ENCODE measurements at regions not wholly inside any gene's neighbourhood (a gene's known extent, or its start where the extent isn't known, plus 50 kb on each side); places are given as distances from the start of the nearest gene placed in this dataset.

DNA sequence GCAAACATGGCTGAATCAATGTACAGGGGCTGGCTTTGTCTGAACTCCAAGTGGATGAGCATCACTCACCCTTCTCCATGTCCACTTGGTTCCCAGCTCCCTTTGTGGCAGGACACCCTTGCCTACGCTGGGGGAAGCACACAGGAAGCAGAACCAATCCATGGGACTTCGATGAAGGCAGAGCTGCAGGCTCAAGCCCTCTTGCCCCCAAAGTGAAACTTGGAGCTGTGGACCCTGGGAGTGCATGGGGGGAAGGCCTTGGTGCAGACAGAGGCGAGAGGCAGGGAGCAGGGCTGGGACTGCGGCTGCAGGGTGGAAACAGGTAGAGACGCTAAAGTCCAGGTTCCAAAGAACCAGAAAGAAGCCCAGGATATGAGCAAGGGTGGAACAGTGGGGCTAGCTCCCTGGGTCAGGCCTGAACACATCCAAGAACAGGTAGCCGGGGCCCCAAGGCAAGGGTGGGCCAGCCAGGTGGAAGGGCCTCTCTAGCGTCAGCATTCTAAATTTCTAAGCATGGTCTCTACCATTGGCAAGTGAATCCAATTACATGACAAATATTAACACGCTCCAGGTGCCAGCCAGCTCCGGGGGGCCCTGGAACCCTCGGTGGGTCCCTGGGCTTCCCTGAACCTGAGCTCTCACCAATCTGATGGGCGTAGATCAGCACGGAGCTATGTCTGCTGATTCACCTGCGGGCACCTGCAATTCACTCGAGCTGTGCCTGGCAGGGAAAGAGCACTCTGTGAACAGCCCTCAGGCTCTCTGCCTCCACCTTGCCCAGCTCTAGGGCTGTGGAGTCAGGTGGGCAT is 532.8 kb downstream of the BRD1 start:
- H3K27ac ChIP-seq, result no peak overlapping the region
- TF ChIP-seq, protein P1, sequence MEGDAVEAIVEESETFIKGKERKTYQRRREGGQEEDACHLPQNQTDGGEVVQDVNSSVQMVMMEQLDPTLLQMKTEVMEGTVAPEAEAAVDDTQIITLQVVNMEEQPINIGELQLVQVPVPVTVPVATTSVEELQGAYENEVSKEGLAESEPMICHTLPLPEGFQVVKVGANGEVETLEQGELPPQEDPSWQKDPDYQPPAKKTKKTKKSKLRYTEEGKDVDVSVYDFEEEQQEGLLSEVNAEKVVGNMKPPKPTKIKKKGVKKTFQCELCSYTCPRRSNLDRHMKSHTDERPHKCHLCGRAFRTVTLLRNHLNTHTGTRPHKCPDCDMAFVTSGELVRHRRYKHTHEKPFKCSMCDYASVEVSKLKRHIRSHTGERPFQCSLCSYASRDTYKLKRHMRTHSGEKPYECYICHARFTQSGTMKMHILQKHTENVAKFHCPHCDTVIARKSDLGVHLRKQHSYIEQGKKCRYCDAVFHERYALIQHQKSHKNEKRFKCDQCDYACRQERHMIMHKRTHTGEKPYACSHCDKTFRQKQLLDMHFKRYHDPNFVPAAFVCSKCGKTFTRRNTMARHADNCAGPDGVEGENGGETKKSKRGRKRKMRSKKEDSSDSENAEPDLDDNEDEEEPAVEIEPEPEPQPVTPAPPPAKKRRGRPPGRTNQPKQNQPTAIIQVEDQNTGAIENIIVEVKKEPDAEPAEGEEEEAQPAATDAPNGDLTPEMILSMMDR (conservative IDR thresholded peaks at IDR 0.05), result no peak

DNA sequence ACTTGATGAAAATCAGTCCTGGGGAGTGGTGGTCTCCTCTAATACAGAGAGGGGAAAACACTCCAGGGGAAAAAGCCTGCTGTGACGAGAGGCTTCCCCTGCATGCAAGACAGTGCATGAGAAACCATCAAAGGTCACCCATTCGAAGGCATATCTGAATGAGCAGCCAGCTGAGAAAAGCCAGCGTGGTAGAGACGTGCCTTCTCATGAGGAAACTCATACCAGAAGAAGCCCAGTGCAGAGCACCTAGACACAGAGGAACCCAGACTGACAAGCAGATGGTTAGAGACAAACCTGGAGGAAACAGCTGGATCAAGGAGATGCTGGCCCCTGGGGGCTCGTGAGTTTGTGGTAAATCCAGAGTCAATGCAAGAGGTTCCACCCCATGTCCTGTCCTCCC is 534.8 kb downstream of the BRD1 start:
- TF ChIP-seq, protein P1 (conservative IDR thresholded peaks at IDR 0.05), result no peak
- H3K27ac ChIP-seq, result no peak overlapping the region

DNA sequence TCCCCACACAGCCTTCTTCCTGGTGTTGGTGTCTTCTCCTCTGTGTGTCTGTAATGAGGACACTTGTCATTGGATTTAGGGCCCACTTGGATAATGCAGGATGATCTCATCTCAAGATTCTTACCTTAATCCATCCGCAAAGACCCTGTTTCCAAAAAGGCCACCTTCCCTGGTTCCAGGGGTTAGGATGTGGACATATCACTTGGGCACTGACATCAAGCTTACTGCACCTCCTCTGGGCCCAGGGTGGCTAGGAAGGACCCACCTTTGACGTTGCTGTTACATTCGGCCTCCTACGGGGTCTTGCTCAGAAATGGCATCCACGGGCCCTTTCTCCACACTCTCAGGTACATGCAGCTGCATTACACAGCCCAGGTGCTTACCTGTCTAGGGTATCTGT is 535.9 kb downstream of the BRD1 start:
- H3K27ac ChIP-seq, result no peak overlapping the region
- TF ChIP-seq, protein P1 (conservative IDR thresholded peaks at IDR 0.05), result no peak

DNA sequence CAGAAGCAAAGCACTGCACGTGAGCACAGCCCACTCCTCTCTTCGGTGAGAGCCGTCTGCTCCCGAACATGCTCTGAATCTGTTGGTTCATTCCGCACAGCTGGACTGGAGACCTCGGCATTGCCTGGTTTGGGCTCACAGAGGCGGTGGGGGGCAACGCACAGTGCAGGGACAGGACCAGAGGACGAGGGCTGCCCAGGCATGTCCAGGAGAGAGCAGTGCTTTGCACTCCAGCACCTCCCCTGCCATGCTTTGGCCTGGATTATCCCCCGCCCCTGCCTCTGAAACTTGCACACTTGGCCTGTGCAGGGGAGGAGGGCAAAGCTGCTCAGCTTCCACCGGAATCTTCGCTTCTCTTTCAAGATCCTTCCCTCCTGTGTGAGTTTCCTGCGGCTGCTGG is 536.5 kb downstream of the BRD1 start:
- no peak overlapping the region for H3K27ac ChIP-seq
- TF ChIP-seq, protein P1 (conservative IDR thresholded peaks at IDR 0.05), result no peak

DNA sequence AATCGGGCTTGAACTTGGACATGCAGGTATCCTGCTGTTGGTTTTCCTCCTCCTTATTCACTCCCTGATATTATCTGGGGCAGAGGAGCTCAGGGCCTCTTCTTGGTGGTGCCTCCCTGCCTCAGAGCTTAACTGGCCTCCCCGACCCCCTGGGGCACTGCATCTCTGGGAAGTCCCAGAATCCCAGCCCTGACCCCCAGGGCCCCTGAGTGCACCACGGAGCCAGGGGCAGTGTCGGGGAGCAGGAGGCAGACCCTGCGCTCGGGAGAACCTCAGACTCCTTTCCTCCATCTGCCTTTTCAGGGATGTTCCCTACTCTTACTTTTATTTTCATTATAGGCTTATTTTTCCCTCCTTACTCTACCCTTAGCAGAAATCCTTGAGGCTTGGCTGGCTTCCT is 537.0 kb downstream of the BRD1 start:
- H3K27ac ChIP-seq, result no peak overlapping the region
- TF ChIP-seq, protein P1 (conservative IDR thresholded peaks at IDR 0.05), result no peak

DNA sequence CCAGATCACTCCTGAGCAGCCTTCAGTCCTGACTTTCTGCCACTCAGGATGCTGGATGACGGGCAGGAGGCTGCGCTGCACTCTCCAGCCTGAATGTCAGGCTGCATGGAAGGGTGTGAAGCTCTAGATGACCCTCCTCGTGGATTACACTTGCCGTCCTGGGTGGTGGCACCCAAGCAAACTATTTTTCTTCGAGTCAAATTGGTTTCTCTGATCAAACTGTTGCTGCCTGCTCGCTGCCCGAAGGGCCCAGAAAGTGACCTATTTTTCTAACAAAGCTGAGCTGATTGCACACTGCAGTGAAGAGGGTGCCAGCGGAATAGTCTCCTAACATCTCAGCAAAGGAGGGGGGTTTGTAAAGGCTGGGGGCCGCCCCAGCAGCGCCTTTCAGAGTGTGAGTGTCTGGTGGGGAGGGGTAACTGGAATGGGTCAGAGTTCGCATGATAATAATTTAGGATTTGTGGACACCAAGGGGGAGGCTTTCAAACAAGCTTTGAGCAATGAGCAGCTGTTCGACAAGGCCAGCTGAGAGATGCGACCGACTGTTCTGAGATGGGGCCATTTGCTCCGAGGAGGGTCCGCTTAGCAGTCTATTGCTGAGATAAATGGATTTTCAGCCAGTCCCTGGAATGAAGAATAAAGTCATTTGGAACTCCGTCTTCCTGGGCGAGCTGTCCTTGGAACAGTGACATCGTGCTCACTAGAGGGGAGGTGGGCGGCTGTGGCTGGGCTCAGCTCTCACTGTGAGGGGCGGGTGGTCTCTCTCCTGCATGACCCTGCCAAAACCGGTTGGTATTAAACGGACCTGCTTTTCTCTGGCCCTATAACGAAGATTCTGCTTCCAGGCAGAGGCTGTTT is 537.6 kb downstream of the BRD1 start:
- TF ChIP-seq, protein P1 (conservative IDR thresholded peaks at IDR 0.05), result no peak

DNA sequence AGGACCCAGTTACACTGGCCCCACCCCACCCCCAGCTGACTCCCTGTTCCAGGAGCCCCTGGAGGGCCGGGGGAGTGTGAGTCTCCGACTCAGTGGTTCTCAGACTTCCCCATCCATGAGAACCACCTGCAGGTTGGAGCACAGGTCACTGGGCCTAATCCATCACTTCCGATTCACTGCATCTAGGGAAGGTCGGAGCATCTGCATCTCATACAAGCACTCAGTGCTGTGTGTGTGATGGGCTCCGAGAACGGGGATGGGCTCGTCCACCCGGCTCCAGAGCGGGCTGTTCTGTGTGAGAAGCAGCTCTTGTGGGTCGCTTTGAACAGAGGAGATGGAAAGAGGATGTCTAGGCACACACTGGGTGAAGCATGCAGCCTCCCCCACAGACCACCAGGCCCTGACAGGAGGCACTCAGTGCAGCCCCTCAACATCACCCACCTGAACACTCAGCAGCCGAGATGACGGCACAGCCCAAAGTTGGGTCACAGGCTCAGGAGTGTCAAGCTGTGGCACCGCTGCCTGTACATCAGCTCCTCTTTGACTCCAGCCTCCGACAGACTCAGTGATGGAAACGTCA is 541.4 kb downstream of the BRD1 start:
- H3K27ac ChIP-seq, result no peak overlapping the region

More for the DNA sequence above, 537.6 kb downstream of the BRD1 start:
- H3K27ac ChIP-seq, result no peak overlapping the region

More for the DNA sequence above, 541.4 kb downstream of the BRD1 start:
- TF ChIP-seq, protein P1 (conservative IDR thresholded peaks at IDR 0.05), result no peak

Measured in VCaP (cell line).